Middle frontal gyrus (tissue), 1 donor: ENCODE measurements at regions not wholly inside any gene's neighbourhood (a gene's known extent, or its start where the extent isn't known, plus 50 kb on each side); places are given as distances from the start of the nearest gene placed in this dataset.
"Not testable (repeated sequence)": the region's sequence is repeated elsewhere in the genome, so short reads cannot be mapped to it uniquely, and the experiment has no call there.

ENCODE experiments used
- DNase-seq: peaks from one replicate; pipeline ENCODE4 v3.0.0-alpha.2; 2015; ENCODE audit warnings: low spot score; ENCODE audit errors: extremely low spot score

- no peak for DNase-seq
These were observed 76.4 kb downstream of the MAGED4 start for GRCh38 chrX:52261125-52261462.

- DNase-seq, result peak; percentile 66
These were observed 76.9 kb downstream of the MAGED4 start for GRCh38 chrX:52261463-52262194.

- DNase-seq, result no peak
These were observed 77.5 kb downstream of the MAGED4 start for GRCh38 chrX:52262195-52262546.

- DNase-seq, result no peak
These were observed 78.7 kb downstream of the MAGED4 start for GRCh38 chrX:52263417-52263816.

GRCh38 chrX:52265713-52266112, 81.0 kb downstream of the MAGED4 start:
- DNase-seq, result no peak

GRCh38 chrX:52268502-52268901, 83.8 kb downstream of the MAGED4 start:
- not testable (repeated sequence) for DNase-seq

- no peak for DNase-seq
These were observed 85.9 kb downstream of the MAGED4 start for GRCh38 chrX:52270453-52271116.

GRCh38 chrX:52271206-52271605, 86.5 kb downstream of the MAGED4 start:
- no peak for DNase-seq

GRCh38 chrX:52277666-52278065, 91.2 kb upstream of the XAGE2 start:
- DNase-seq, result no peak

- DNase-seq, result no peak
These were observed 88.0 kb upstream of the XAGE2 start for GRCh38 chrX:52280812-52281211.

GRCh38 chrX:52284865-52285264, 84.0 kb upstream of the XAGE2 start:
- no peak for DNase-seq

- not testable (repeated sequence) for DNase-seq
These were observed 69.9 kb upstream of the XAGE2 start for GRCh38 chrX:52298968-52299367.

GRCh38 chrX:52308532-52308931, 60.3 kb upstream of the XAGE2 start:
- not testable (repeated sequence) for DNase-seq
